ENCODE measurements at regions not wholly inside any gene's neighbourhood (a gene's known extent, or its start where the extent isn't known, plus 50 kb on each side); places are given as distances from the start of the nearest gene placed in this dataset.

GRCh38 chr14:71491931-71492330 is 440.3 kb upstream of the RGS6 start:
- Histone ChIP-seq H2BK120ac (ENCODE audit: insufficient read depth, low read length, poor library complexity) (peak overlapping the region; percentile 69), H3K23ac (ENCODE audit: low read length) (no peak overlapping the region), H3K9ac (ENCODE audit: low read length) (no peak overlapping the region), H2AFZ (ENCODE audit: insufficient read depth, low read length, poor library complexity) (no peak overlapping the region), H4K8ac (ENCODE audit: low read depth, low read length) (no peak overlapping the region), H3K14ac (ENCODE audit: low read length) (peak overlapping the region; percentile 19), H3K4me2 (ENCODE audit: low read length) (no peak overlapping the region), H2AK5ac (ENCODE audit: low read length) (no peak overlapping the region), H3K4me1 (ENCODE audit: control insufficient read depth in 1 of 2, insufficient read depth in 2 of 2, low read length in 2 of 2) (peaks cover 0 to 2% of the 10 kb centered on the region in 2 experiments), H2BK5ac (ENCODE audit: low read depth, low read length, poor library complexity) (no peak overlapping the region), H3K18ac (ENCODE audit: low read length) (peak overlapping the region; percentile 46), H3K4ac (ENCODE audit: low read depth, low read length) (peak overlapping the region; percentile 58), H4K91ac (ENCODE audit: low read depth, low read length) (no peak overlapping the region), H3K9me3 (ENCODE audit: insufficient read depth, low read depth, low read length) (no peaks in the 10 kb centered on the region), H3K79me2 (ENCODE audit: control insufficient read depth, insufficient read depth, low read length, poor library complexity) (peaks cover 4% of the 10 kb centered on the region), H4K12ac (ENCODE audit: low read depth, low read length) (no peak overlapping the region), H3K79me1 (ENCODE audit: low read length) (no peaks in the 10 kb centered on the region), H3K36me3 (ENCODE audit: control insufficient read depth in 1 of 2, insufficient read depth in 2 of 2, low read length in 2 of 2) (peaks cover 2 to 4% of the 10 kb centered on the region in 2 experiments), H3K27ac (ENCODE audit: low read depth, low read length) (no peak overlapping the region), H2BK12ac (ENCODE audit: low read length) (no peak overlapping the region), H3K4me3 (ENCODE audit: low read depth, low read length) (no peak overlapping the region), H3K27me3 (ENCODE audit: insufficient read depth, low read length) (no peaks in the 10 kb centered on the region)
- WGBS (ENCODE audit: extremely low coverage, insufficient coverage, insufficient read length) = no CpG with 5 or more reads among the region's 6 CpGs
- DNase-seq = no peak

GRCh38 chr14:71492346-71492745 is 439.9 kb upstream of the RGS6 start:
- Histone ChIP-seq H3K27me3 (ENCODE audit: insufficient read depth, low read length) (no peaks in the 10 kb centered on the region), H3K79me1 (ENCODE audit: low read length) (no peaks in the 10 kb centered on the region), H4K12ac (ENCODE audit: low read depth, low read length) (no peak overlapping the region), H3K4me1 (ENCODE audit: control insufficient read depth in 1 of 2, insufficient read depth in 2 of 2, low read length in 2 of 2) (peaks cover 0 to 2% of the 10 kb centered on the region in 2 experiments), H3K79me2 (ENCODE audit: control insufficient read depth, insufficient read depth, low read length, poor library complexity) (peaks cover 4% of the 10 kb centered on the region), H3K9me3 (ENCODE audit: insufficient read depth, low read depth, low read length) (no peaks in the 10 kb centered on the region), H4K8ac (ENCODE audit: low read depth, low read length) (no peak overlapping the region), H3K27ac (ENCODE audit: low read depth, low read length) (no peak overlapping the region), H2BK120ac (ENCODE audit: insufficient read depth, low read length, poor library complexity) (no peak overlapping the region), H3K9ac (ENCODE audit: low read length) (no peak overlapping the region), H4K91ac (ENCODE audit: low read depth, low read length) (no peak overlapping the region), H3K14ac (ENCODE audit: low read length) (no peak overlapping the region), H2BK12ac (ENCODE audit: low read length) (no peak overlapping the region), H3K18ac (ENCODE audit: low read length) (no peak overlapping the region), H3K23ac (ENCODE audit: low read length) (no peak overlapping the region), H3K4me2 (ENCODE audit: low read length) (no peak overlapping the region), H2BK5ac (ENCODE audit: low read depth, low read length, poor library complexity) (no peak overlapping the region), H3K36me3 (ENCODE audit: control insufficient read depth in 1 of 2, insufficient read depth in 2 of 2, low read length in 2 of 2) (peaks cover 2 to 4% of the 10 kb centered on the region in 2 experiments), H2AFZ (ENCODE audit: insufficient read depth, low read length, poor library complexity) (no peak overlapping the region), H3K4me3 (ENCODE audit: low read depth, low read length) (no peak overlapping the region), H3K4ac (ENCODE audit: low read depth, low read length) (no peak overlapping the region), H2AK5ac (ENCODE audit: low read length) (no peak overlapping the region)
- no CpG with 5 or more reads among the region's 5 CpGs for WGBS (ENCODE audit: extremely low coverage, insufficient coverage, insufficient read length)
- DNase-seq = no peak

GRCh38 chr14:71497645-71498086 is 434.6 kb upstream of the RGS6 start:
- Histone ChIP-seq H4K12ac (ENCODE audit: low read depth, low read length) (no peak overlapping the region), H3K4me3 (ENCODE audit: low read depth, low read length) (no peak overlapping the region), H2AFZ (ENCODE audit: insufficient read depth, low read length, poor library complexity) (no peak overlapping the region), H2AK5ac (ENCODE audit: low read length) (no peak overlapping the region), H3K36me3 (ENCODE audit: control insufficient read depth in 1 of 2, insufficient read depth in 2 of 2, low read length in 2 of 2) (peaks cover 0 to 4% of the 10 kb centered on the region in 2 experiments), H3K14ac (ENCODE audit: low read length) (no peak overlapping the region), H3K27ac (ENCODE audit: low read depth, low read length) (no peak overlapping the region), H3K79me2 (ENCODE audit: control insufficient read depth, insufficient read depth, low read length, poor library complexity) (peaks cover 2% of the 10 kb centered on the region), H3K4me2 (ENCODE audit: low read length) (no peak overlapping the region), H2BK12ac (ENCODE audit: low read length) (no peak overlapping the region), H3K9ac (ENCODE audit: low read length) (no peak overlapping the region), H4K91ac (ENCODE audit: low read depth, low read length) (no peak overlapping the region), H3K4me1 (ENCODE audit: control insufficient read depth in 1 of 2, insufficient read depth in 2 of 2, low read length in 2 of 2) (no peaks in the 10 kb centered on the region), H3K27me3 (ENCODE audit: insufficient read depth, low read length) (no peaks in the 10 kb centered on the region), H3K79me1 (ENCODE audit: low read length) (no peaks in the 10 kb centered on the region), H2BK120ac (ENCODE audit: insufficient read depth, low read length, poor library complexity) (no peak overlapping the region), H2BK5ac (ENCODE audit: low read depth, low read length, poor library complexity) (no peak overlapping the region), H3K23ac (ENCODE audit: low read length) (no peak overlapping the region), H3K9me3 (ENCODE audit: insufficient read depth, low read depth, low read length) (no peaks in the 10 kb centered on the region), H3K18ac (ENCODE audit: low read length) (no peak overlapping the region), H4K8ac (ENCODE audit: low read depth, low read length) (no peak overlapping the region), H3K4ac (ENCODE audit: low read depth, low read length) (no peak overlapping the region)
- no peak for DNase-seq
- WGBS (ENCODE audit: extremely low coverage, insufficient coverage, insufficient read length) = no CpG with 5 or more reads among the region's 2 CpGs

- DNase-seq = no peak
- H3K27ac ChIP-seq (ENCODE audit: low read depth, low read length) = no peak overlapping the region
- no peaks in the 10 kb centered on the region for H3K27me3 ChIP-seq (ENCODE audit: insufficient read depth, low read length)
- no peak overlapping the region for H4K91ac ChIP-seq (ENCODE audit: low read depth, low read length)
- no peak overlapping the region for H2BK120ac ChIP-seq (ENCODE audit: insufficient read depth, low read length, poor library complexity)
- no peaks in the 10 kb centered on the region for H3K4me1 ChIP-seq (ENCODE audit: control insufficient read depth in 1 of 2, insufficient read depth in 2 of 2, low read length in 2 of 2)
- H3K18ac ChIP-seq (ENCODE audit: low read length) = no peak overlapping the region
- no peak overlapping the region for H3K4ac ChIP-seq (ENCODE audit: low read depth, low read length)
- peaks cover 2% of the 10 kb centered on the region for H3K79me2 ChIP-seq (ENCODE audit: control insufficient read depth, insufficient read depth, low read length, poor library complexity)
- H3K36me3 ChIP-seq (ENCODE audit: control insufficient read depth in 1 of 2, insufficient read depth in 2 of 2, low read length in 2 of 2) = peaks cover 0 to 4% of the 10 kb centered on the region in 2 experiments
- no peak overlapping the region for H2AK5ac ChIP-seq (ENCODE audit: low read length)
- H4K8ac ChIP-seq (ENCODE audit: low read depth, low read length) = no peak overlapping the region
- no peak overlapping the region for H2BK12ac ChIP-seq (ENCODE audit: low read length)
- H3K9ac ChIP-seq (ENCODE audit: low read length) = no peak overlapping the region
- no peak overlapping the region for H3K23ac ChIP-seq (ENCODE audit: low read length)
- no peak overlapping the region for H4K12ac ChIP-seq (ENCODE audit: low read depth, low read length)
- no peak overlapping the region for H3K14ac ChIP-seq (ENCODE audit: low read length)
- WGBS (ENCODE audit: extremely low coverage, insufficient coverage, insufficient read length) = no CpG with 5 or more reads among the region's 1 CpG
- no peaks in the 10 kb centered on the region for H3K9me3 ChIP-seq (ENCODE audit: insufficient read depth, low read depth, low read length)
- H3K4me2 ChIP-seq (ENCODE audit: low read length) = no peak overlapping the region
- H3K79me1 ChIP-seq (ENCODE audit: low read length) = no peaks in the 10 kb centered on the region
- no peak overlapping the region for H3K4me3 ChIP-seq (ENCODE audit: low read depth, low read length)
- no peak overlapping the region for H2BK5ac ChIP-seq (ENCODE audit: low read depth, low read length, poor library complexity)
- no peak overlapping the region for H2AFZ ChIP-seq (ENCODE audit: insufficient read depth, low read length, poor library complexity)
Measured at GRCh38 chr14:71498212-71498611, 434.0 kb upstream of the RGS6 start.
